ENCODE measurements at regions not wholly inside any gene's neighbourhood (a gene's known extent, or its start where the extent isn't known, plus 50 kb on each side); places are given as distances from the start of the nearest gene placed in this dataset.

DNA sequence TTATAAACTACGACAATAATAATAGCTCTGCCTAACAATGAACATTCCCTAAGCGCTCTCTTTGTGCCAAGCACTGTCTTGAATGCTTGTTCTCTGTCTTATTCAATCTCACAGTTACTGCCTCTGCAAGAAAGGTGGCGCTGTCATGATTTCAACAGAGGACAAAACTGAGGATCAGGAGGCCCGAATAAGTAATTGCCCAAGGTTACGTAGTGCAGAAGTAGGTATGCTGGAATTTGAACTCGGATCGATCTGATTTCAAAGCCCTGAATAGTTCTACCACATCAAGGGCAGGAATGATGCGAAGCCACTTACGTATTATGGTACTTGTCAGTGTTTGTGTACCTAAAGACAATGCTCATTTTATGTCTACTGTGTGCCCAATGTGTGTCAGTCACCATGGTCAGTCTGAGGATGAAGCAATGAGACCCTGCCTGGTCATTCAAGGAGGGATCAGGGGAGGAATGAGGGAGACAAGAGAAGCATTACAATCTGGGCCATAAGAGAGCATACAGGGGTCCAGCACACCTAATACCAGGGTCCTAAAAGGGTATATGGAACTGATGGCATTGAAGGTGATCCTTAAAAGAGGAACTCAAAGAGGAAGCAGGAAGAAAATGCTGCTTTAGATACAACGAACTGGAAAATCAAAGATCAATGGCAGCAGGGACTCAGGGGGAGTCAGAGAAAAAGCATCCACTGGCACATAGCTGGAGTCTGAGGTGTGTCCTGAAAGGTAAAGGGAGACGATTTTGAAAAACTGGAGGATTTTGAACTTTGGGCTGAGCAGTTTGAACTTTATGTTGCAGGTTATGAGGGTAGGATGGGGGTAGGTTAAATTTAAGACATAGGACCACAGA lies 389.2 kb downstream of the PLPP3 start:
- DNase-seq (ENCODE audit: low read depth), result no peak

DNA sequence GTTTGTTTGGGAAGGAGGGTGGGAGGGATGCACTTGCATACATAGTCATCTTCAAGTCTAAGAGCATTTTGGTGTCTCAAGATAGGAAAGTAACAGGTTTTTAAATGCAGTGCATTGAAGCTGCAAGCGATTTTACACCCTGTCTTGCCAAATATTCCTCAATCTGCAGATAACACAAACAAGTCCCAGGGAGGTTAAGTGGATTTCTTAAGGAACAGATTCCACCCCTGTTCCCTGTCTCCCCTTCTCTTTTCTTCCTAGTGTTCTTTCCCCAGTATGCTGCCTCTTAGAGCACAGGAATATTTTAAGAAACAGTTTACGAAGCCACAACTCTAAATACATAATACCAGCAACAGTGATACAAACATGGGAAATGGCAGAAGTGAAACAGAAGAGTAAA lies 389.9 kb downstream of the PLPP3 start:
- DNase-seq (ENCODE audit: low read depth), result no peak

- no peak for DNase-seq (ENCODE audit: low read depth)
Measured at GRCh38 chr1:56188855-56189254, 390.5 kb downstream of the PLPP3 start.

- DNase-seq (ENCODE audit: low read depth), result no peak
Measured at GRCh38 chr1:56188221-56188620, 391.1 kb downstream of the PLPP3 start.

DNA sequence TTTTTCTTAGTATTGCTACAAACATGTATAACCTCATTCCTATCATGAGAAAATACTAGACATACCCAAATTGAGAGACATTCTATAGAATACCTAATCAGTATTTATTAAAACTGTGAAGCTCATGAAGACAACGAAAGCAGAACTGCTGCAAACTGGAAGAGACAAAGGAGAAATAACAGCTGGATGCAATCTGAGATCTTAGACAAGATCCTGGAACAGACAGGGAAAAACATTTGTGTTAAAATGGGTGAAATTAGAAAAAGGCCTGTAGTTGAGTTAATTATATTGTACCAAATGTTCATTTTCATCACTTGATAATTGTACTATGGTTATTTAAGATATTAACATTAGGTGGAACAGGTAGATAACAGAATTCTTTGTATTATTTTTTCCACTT lies 392.0 kb downstream of the PLPP3 start:
- DNase-seq (ENCODE audit: low read depth), result no peak

DNA sequence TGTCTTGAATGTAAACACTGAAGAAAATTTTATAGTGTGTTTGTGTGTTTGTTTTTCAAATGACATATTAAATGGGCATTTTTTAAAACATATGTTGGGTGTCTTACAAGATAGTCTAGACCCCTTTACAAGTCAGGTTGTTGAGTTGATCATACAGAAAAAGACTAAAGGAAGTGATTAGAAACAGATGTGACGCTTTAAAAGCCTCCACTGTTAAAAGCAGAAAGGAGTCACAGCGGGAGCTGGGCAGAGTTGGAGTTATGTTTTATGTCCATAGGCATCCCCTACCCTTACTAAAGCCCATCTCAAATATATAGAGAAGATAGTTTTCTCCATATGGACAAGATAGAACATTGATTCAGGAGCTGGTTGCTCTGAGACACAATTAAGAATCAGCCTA lies 393.9 kb downstream of the PLPP3 start:
- no peak for DNase-seq (ENCODE audit: low read depth)

DNA sequence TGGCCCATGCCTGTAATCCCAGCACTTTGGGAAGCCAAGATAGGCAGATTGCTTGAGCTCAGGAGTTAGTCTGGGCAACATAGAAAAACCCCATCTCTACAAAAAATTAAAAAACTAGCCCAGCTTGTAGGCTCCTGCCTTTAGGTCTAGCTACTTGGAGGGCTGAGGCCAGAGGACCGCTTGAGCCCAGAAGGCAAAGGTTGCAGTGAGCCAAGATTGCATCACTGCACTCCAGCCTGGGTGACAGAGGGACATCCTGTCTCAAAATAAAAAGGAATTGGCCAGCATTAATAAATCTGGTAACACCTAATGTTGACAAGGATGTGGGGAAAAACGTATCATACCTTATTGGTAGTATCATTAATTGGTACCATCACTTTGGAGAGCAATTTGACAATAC lies 396.2 kb downstream of the PLPP3 start:
- DNase-seq (ENCODE audit: low read depth), result no peak

DNA sequence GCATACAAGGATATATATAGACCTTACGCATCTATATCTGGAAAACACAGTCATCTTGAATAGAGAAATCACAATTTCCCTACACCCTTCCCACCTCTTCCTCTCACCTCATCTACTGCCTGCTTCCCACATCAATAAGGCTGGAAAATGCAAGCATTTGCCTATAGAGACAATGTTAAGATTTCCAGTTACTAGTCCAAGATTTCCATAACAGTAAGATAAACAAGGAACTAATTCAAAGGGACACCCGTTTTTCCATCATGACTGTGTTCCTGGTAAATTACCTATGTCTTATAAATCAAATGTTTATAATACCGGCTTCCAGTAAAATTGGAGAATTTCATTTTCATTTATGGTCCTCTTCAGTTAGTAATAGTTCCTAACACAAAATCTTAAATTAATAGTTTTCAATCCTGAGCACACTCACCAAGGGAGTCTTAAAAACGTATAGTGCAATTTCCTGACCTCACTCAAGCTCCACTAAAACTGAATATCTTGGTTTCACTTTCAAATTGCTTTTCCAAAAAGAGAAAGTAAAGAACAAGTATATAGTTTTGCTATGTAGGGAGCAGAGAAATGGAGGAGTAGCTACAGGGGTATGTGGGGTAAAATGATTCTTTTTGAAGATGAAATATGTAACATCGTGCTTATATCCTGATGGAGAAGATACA lies 398.7 kb downstream of the PLPP3 start:
- no peak for DNase-seq (ENCODE audit: low read depth)

- no peak for DNase-seq (ENCODE audit: low read depth)
Measured at GRCh38 chr1:56179543-56179942, 399.8 kb downstream of the PLPP3 start.

DNA sequence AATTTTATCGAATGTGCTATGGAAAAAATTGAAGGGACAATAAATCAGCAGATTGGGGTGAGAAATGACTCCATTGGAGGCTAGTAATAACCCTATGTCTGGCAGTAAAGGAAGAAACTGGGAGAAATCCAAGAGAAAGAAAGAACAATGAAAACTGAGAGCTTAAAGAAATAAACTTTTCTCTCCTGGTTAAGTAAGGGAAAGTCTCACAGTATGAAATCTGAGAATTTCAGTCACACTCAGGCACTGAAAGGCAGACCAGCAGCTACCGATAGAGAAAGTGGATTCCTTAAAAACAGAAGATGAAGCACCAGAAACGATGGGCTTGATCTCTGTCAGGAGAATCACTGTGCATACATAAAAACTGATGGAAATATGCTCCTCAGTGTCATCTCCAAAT lies 404.2 kb downstream of the PLPP3 start:
- no peak for DNase-seq (ENCODE audit: low read depth)

- DNase-seq (ENCODE audit: low read depth), result no peak
Measured at GRCh38 chr1:56174176-56174885, 405.0 kb downstream of the PLPP3 start.

- no peak for DNase-seq (ENCODE audit: low read depth)
Measured at GRCh38 chr1:56173736-56174135, 405.6 kb downstream of the PLPP3 start.

DNA sequence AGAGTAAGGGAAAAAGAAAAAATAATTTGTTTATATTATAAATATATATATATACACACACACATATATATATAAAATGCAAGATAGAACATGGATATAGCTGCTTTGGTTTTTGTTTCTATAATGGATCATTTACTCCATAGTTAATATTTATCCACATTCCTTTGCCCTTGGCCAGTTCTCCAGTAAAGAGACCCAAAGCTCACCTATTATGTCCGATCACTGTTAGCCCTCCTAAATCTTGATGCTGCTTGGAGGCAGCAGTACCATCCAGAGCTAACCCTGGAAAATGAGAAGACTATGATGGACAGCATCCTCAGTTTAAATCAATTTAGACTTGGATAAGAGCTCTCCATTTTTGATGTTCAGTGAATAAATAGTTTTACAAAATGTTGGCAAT lies 407.7 kb downstream of the PLPP3 start:
- DNase-seq (ENCODE audit: low read depth), result no peak

GRCh38 chr1:56170784-56171320 lies 408.5 kb downstream of the PLPP3 start:
- DNase-seq (ENCODE audit: low read depth), result no peak

- no peak for DNase-seq (ENCODE audit: low read depth)
Measured at GRCh38 chr1:56169856-56170255, 409.5 kb downstream of the PLPP3 start.

DNA sequence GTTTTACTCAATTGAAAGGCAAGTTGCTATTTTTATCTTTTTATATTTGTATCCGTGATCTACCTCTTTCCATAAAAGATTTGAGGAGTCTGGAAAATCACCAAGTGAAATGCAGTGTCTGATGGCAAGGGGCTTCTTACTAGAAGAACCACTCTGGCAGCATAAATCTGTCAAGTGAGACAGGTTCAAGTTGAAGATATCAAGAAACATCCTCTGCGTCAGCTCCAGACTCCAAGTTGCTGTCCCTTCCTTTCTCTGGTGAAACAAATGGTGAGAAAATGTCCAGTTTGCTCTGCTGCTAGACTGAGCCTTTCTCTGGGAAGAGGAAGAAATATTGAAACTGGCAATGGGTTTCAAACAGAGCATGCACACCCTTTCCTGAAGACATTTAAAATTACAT lies 411.2 kb downstream of the PLPP3 start:
- no peak for DNase-seq (ENCODE audit: low read depth)

DNA sequence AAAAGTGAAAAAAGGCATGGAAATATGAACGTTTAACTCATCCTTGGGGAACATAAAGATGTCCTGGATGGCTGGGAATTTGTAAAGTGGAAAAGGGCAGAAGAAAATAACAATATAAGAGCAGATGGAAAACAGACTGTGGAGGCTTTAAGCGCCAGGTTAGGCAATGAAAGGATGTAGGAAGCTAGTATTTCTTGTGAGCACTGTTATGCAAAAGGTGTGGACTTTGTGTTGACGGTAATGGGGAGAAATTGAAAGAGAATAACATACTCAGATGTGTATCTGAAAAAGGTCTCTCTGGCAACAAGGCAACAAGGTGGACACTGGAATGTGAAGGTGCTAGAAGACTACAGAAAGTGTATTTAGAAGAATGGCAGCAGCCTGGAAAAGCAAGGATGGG lies 411.8 kb downstream of the PLPP3 start:
- no peak for DNase-seq (ENCODE audit: low read depth)

- DNase-seq (ENCODE audit: low read depth), result no peak
Measured at GRCh38 chr1:56160773-56161315, 418.5 kb downstream of the PLPP3 start.

GRCh38 chr1:56156971-56157876 lies 422.1 kb downstream of the PLPP3 start:
- DNase-seq (ENCODE audit: low read depth), result no peak

- no peak for DNase-seq (ENCODE audit: low read depth)
Measured at GRCh38 chr1:56153276-56153675, 426.1 kb downstream of the PLPP3 start.

DNA sequence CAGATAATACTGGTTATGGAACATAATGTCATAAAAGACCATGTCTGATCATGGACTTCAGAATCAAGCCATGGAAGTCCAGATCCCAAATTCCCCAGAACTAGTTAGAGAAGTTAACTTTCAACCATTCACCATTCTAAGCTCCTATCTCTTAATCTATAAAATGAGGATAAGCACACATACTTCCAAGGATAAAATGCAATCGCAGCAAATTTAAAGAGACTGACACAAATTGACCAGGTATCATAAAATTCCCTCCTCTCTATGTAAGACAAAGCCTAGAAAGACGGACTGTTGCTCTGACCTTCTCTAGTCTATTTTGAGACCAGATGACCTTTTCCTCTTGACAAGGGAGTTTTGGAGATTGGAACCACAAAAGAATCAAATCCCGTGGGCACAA lies 426.7 kb downstream of the PLPP3 start:
- DNase-seq (ENCODE audit: low read depth), result no peak
